Thoracic aorta (tissue), 2 donors: ENCODE measurements at regions not wholly inside any gene's neighbourhood (a gene's known extent, or its start where the extent isn't known, plus 50 kb on each side); places are given as distances from the start of the nearest gene placed in this dataset.

Experiments used
- ATAC-seq: fragments of 150-250 bp; one replicate; pipeline ENCODE4 v1.8.0; 2017; ENCODE audit warnings: low read depth; ENCODE audit not compliant: insufficient number of reproducible peaks, low FRiP score
- DNase-seq: peaks from one replicate; pipeline ENCODE4 v3.0.0-alpha.2; 2020; ENCODE audit warnings: low spot score
- H3K27ac ChIP-seq, 2 donors: fragments of 200-600 bp; sonication (generic); 1 replicate in 1 of 2; 2 replicates in 1 of 2; pipeline ENCODE4 v1.5.1; 2016; ENCODE audit warnings: mild to moderate bottlenecking in 2 of 2, moderate library complexity in 2 of 2
- H3K27me3 ChIP-seq: fragments of 200-600 bp; sonication (generic); replicated peaks from 2 replicates; pipeline ENCODE4 v1.6.0; 2016; ENCODE audit warnings: mild to moderate bottlenecking; ENCODE audit not compliant: insufficient read depth
- H3K36me3 ChIP-seq: fragments of 200-600 bp; sonication (generic); one replicate; pipeline ENCODE4 v1.5.1; 2016
- H3K4me1 ChIP-seq, 2 donors: fragments of 200-600 bp; sonication (generic); 1 replicate in 1 of 2; 2 replicates in 1 of 2; pipeline versions ENCODE4 v1.5.1 to v1.6.0; 2016; ENCODE audit warnings: low read depth in 2 of 2, mild to moderate bottlenecking in 1 of 2; ENCODE audit not compliant: control insufficient read depth in 1 of 2
- H3K4me3 ChIP-seq: fragments of 200-600 bp; sonication (generic); 2 replicates; pipeline ENCODE4 v1.5.1; 2016; ENCODE audit warnings: mild to moderate bottlenecking
- H3K9me3 ChIP-seq: fragments of 200-600 bp; sonication (generic); 2 replicates; pipeline ENCODE4 v1.5.1; 2016
- CTCF ChIP-seq: fragments of 200-600 bp; sonication (generic); IDR thresholded peaks from one replicate; pipeline ENCODE4 v1.5.1; 2019; ENCODE audit warnings: antibody characterized with exemption

GRCh38 chr5:135112008-135112725, 78.1 kb upstream of the PITX1 start:
- Histone ChIP-seq H3K27me3 (no peaks in the 10 kb centered on the region), H3K27ac (no peak overlapping the region), H3K4me1 (no peaks in the 10 kb centered on the region), H3K9me3 (no peaks in the 10 kb centered on the region), H3K36me3 (no peaks in the 10 kb centered on the region), H3K4me3 (no peak overlapping the region)
- ATAC-seq, result no peak
- no peak for DNase-seq
- TF ChIP-seq CTCF, result no peak

DNA sequence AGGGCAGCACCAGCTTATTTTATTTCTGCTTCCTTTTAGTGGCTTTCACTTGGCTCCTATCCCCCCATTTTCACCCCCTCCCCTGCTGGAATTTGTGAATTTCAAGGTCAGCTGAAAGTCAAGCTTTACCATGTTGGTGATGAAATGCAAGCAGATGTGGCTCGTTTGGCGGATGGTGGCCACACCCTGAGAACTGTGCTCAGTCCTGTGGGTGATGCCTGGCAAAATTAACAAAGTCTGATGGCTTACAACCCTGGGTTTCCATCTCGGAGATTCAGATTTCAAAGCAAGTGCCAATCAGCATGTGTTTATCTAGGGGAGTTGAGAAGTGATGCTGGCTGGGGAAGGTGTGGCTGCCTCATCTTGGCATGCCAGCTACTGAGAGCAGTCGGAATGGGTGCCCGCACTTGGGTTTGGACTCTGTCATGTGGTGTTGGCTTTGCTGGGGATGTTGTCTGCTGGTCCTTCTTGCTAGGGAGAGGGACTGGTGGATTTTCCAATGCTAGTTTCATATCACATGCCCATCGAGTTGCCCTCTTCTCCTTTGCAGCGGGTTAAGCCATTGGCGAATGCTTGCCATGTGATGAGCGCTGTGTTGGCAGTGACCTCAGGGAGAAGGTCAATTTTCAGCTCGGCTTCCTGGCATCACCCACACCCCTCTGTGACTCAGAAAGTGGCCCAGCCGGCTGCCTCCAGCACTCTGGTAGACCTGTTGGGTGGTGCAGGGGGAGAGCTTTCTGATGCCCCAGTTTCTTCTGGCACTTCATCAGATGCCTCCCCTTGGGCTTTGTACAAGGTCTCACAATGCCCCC, 77.0 kb upstream of the PITX1 start:
- Histone ChIP-seq H3K27me3 (no peaks in the 10 kb centered on the region), H3K27ac (no peak overlapping the region), H3K4me3 (no peak overlapping the region), H3K36me3 (no peaks in the 10 kb centered on the region), H3K9me3 (no peaks in the 10 kb centered on the region), H3K4me1 (no peaks in the 10 kb centered on the region)
- TF ChIP-seq CTCF, result no peak
- ATAC-seq (no peak), DNase-seq (no peak)

DNA sequence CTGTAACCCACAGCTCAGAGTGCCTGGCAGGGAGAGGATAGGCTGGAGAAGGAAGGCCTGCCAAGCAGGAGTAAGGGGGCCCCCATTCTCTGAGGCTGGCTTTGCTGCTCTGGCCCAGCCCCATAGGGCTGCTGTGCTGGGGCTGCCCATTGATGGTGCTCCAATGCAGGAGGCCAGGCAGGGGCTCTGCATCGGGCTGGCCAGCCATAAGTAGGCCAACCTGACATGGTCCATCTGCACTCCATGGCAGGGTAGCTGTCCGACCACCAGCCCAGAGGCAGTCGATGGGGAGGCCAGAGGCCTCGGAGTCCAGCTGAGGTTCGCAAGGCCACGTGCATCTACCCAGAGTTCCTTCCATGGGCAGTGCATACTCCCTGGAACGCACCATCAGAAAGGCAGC, 75.0 kb upstream of the PITX1 start:
- Histone ChIP-seq H3K27ac (no peak overlapping the region), H3K4me3 (no peak overlapping the region), H3K36me3 (no peaks in the 10 kb centered on the region), H3K4me1 (no peaks in the 10 kb centered on the region), H3K9me3 (no peaks in the 10 kb centered on the region), H3K27me3 (no peaks in the 10 kb centered on the region)
- DNase-seq (no peak), ATAC-seq (no peak)
- no peak for TF ChIP-seq CTCF

GRCh38 chr5:135108569-135108968, 74.5 kb upstream of the PITX1 start:
- DNase-seq, result no peak
- Histone ChIP-seq H3K36me3 (no peaks in the 10 kb centered on the region), H3K27me3 (no peaks in the 10 kb centered on the region), H3K27ac (no peak overlapping the region), H3K4me3 (no peak overlapping the region), H3K9me3 (no peaks in the 10 kb centered on the region), H3K4me1 (no peaks in the 10 kb centered on the region)
- no peak for ATAC-seq
- no peak for TF ChIP-seq CTCF

GRCh38 chr5:135107986-135108385, 74.0 kb upstream of the PITX1 start:
- ATAC-seq (no peak), DNase-seq (no peak)
- no peaks in the 10 kb centered on the region for H3K4me1 ChIP-seq
- no peak overlapping the region for H3K4me3 ChIP-seq
- no peaks in the 10 kb centered on the region for H3K9me3 ChIP-seq
- TF ChIP-seq CTCF, result no peak
- H3K36me3 ChIP-seq, result no peaks in the 10 kb centered on the region
- no peaks in the 10 kb centered on the region for H3K27me3 ChIP-seq
- no peak overlapping the region for H3K27ac ChIP-seq
